CD4-positive, alpha-beta T cell treated with Interleukin-1 beta for 1 hour (primary cell): ENCODE measurements at regions not wholly inside any gene's neighbourhood (a gene's known extent, or its start where the extent isn't known, plus 50 kb on each side); places are given as distances from the start of the nearest gene placed in this dataset.

ENCODE experiments used
- DNase-seq, 2 donors: peaks; one replicate each; pipeline ENCODE4 v3.0.0-alpha.2; 2020 to 2022

- DNase-seq, result no peak
Measured at GRCh38 chr11:131122448-131122847, 206.2 kb upstream of the SNX19 start.

- no peak for DNase-seq
Measured at GRCh38 chr11:131129474-131129873, 213.2 kb upstream of the SNX19 start.

GRCh38 chr11:131135611-131136010 is 219.3 kb upstream of the SNX19 start:
- no peak for DNase-seq

- no peak for DNase-seq
Measured at GRCh38 chr11:131136486-131136885, 220.2 kb upstream of the SNX19 start.

GRCh38 chr11:131137046-131137445 is 220.8 kb upstream of the SNX19 start:
- DNase-seq, result no peak

- no peak for DNase-seq
Measured at GRCh38 chr11:131138731-131139130, 222.5 kb upstream of the SNX19 start.

- no peak for DNase-seq
Measured at GRCh38 chr11:131145791-131146190, 224.6 kb upstream of the NTM start.

- DNase-seq, result no peak
Measured at GRCh38 chr11:131146827-131147490, 223.5 kb upstream of the NTM start.

GRCh38 chr11:131154351-131154750 is 216.1 kb upstream of the NTM start:
- no peak for DNase-seq

GRCh38 chr11:131157678-131158077 is 212.7 kb upstream of the NTM start:
- DNase-seq, result no peak

GRCh38 chr11:131160846-131161245 is 209.6 kb upstream of the NTM start:
- DNase-seq, result no peak

GRCh38 chr11:131163613-131164012 is 206.8 kb upstream of the NTM start:
- no peak for DNase-seq

- no peak for DNase-seq
Measured at GRCh38 chr11:131165036-131165435, 205.4 kb upstream of the NTM start.

GRCh38 chr11:131168839-131169713 is 201.3 kb upstream of the NTM start:
- no peak for DNase-seq

- DNase-seq, result no peak
Measured at GRCh38 chr11:131172011-131172410, 198.4 kb upstream of the NTM start.

GRCh38 chr11:131178020-131178419 is 192.4 kb upstream of the NTM start:
- no peak for DNase-seq

GRCh38 chr11:131178596-131178995 is 191.8 kb upstream of the NTM start:
- DNase-seq, result no peak

GRCh38 chr11:131179836-131180235 is 190.6 kb upstream of the NTM start:
- no peak for DNase-seq

GRCh38 chr11:131185915-131186314 is 184.5 kb upstream of the NTM start:
- DNase-seq, result no peak

GRCh38 chr11:131186629-131187101 is 183.8 kb upstream of the NTM start:
- peak; percentile 0 to 14 for DNase-seq

GRCh38 chr11:131190446-131190845 is 180.0 kb upstream of the NTM start:
- DNase-seq, result no peak

GRCh38 chr11:131191606-131192005 is 178.8 kb upstream of the NTM start:
- DNase-seq, result no peak

GRCh38 chr11:131192628-131193027 is 177.8 kb upstream of the NTM start:
- no peak for DNase-seq

GRCh38 chr11:131193031-131193501 is 177.3 kb upstream of the NTM start:
- DNase-seq, result no peak
